Tibial nerve (tissue), 4 donors: ENCODE measurements at regions not wholly inside any gene's neighbourhood (a gene's known extent, or its start where the extent isn't known, plus 50 kb on each side); places are given as distances from the start of the nearest gene placed in this dataset.

Experiments used
- DNase-seq, 2 donors: peaks; one replicate each; pipeline ENCODE4 v3.0.0-alpha.2; 2019; ENCODE audit warnings: low spot score in 2 of 2
- H3K27ac ChIP-seq, 4 donors: fragments of 200-600 bp; sonication (generic) in 3 of 4; one replicate each; pipeline ENCODE4 v1.5.1; 2017 to 2019; ENCODE audit warnings: mild to moderate bottlenecking in 1 of 4
- H3K27me3 ChIP-seq, 2 donors: fragments of 200-600 bp; sonication (generic) in 1 of 2; one replicate each; pipeline versions ENCODE4 v1.5.1 to v1.6.0; 2017 to 2019
- H3K36me3 ChIP-seq, 3 donors: fragments of 200-600 bp; sonication (generic); one replicate each; pipeline ENCODE4 v1.5.1; 2018 to 2019
- H3K4me1 ChIP-seq, 4 donors: fragments of 200-600 bp; sonication (generic) in 3 of 4; one replicate each; pipeline ENCODE4 v1.5.1; 2017 to 2019
- H3K4me3 ChIP-seq, 4 donors: fragments of 200-600 bp; sonication (generic) in 3 of 4; one replicate each; pipeline ENCODE4 v1.5.1; 2017 to 2019; ENCODE audit warnings: mild to moderate bottlenecking in 1 of 4, moderate library complexity in 1 of 4
- H3K9me3 ChIP-seq, 4 donors: fragments of 200-600 bp; sonication (generic) in 3 of 4; one replicate each; pipeline ENCODE4 v1.5.1; 2017 to 2019
- EP300 ChIP-seq, 2 donors: sonication (generic); formaldehyde crosslinking; IDR thresholded peaks; one replicate each; pipeline ENCODE4 v1.6.1; 2017; ENCODE audit warnings: antibody characterized with exemption in 2 of 2, mild to moderate bottlenecking in 1 of 2
- POLR2A ChIP-seq, 2 donors: fragments of 450-650 bp; IDR thresholded peaks; one replicate each; pipeline ENCODE4 v1.6.1; 2017; ENCODE audit warnings: antibody characterized with exemption in 2 of 2, mild to moderate bottlenecking in 2 of 2, moderate library complexity in 2 of 2
- WGBS, 2 donors: methylation state at CpG; one replicate each; pipeline ENCODE4 v1.1.5; 2018; 5-methylcytosine and 5-hydroxymethylcytosine counted together
- TF ChIP-seq, protein P1 (sequence below), 5 experiments: fragments of 200-600 bp in 3 of 5; fragments of 450-650 bp in 2 of 5; sonication (generic) in 3 of 5; IDR thresholded peaks; one replicate each; pipeline ENCODE4 v1.5.1; 2016 to 2019; ENCODE audit warnings: antibody characterized with exemption in 5 of 5, mild to moderate bottlenecking in 3 of 5, moderate library complexity in 2 of 5

GRCh38 chr11:109298865-109299264, 123.1 kb upstream of the C11orf87 start:
- Histone ChIP-seq H3K9me3 (no peaks in the 10 kb centered on the region), H3K27ac (no peak overlapping the region), H3K27me3 (no peaks in the 10 kb centered on the region), H3K4me3 (no peak overlapping the region), H3K36me3 (no peaks in the 10 kb centered on the region), H3K4me1 (no peaks in the 10 kb centered on the region)
- WGBS, 2 donors: 76 to 78% methylated on average over 2 of the region's 2 CpGs
- no peak for DNase-seq
- no peak for TF ChIP-seq EP300 (IDR thresholded peaks at IDR 0.05)
- no peak for TF ChIP-seq POLR2A (IDR thresholded peaks at IDR 0.05)
- TF ChIP-seq, protein P1, sequence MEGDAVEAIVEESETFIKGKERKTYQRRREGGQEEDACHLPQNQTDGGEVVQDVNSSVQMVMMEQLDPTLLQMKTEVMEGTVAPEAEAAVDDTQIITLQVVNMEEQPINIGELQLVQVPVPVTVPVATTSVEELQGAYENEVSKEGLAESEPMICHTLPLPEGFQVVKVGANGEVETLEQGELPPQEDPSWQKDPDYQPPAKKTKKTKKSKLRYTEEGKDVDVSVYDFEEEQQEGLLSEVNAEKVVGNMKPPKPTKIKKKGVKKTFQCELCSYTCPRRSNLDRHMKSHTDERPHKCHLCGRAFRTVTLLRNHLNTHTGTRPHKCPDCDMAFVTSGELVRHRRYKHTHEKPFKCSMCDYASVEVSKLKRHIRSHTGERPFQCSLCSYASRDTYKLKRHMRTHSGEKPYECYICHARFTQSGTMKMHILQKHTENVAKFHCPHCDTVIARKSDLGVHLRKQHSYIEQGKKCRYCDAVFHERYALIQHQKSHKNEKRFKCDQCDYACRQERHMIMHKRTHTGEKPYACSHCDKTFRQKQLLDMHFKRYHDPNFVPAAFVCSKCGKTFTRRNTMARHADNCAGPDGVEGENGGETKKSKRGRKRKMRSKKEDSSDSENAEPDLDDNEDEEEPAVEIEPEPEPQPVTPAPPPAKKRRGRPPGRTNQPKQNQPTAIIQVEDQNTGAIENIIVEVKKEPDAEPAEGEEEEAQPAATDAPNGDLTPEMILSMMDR (IDR thresholded peaks at IDR 0.05): no peak

GRCh38 chr11:109300211-109300610, 121.8 kb upstream of the C11orf87 start:
- DNase-seq: no peak
- Histone ChIP-seq H3K27me3 (no peaks in the 10 kb centered on the region), H3K4me1 (no peaks in the 10 kb centered on the region), H3K36me3 (no peaks in the 10 kb centered on the region), H3K4me3 (no peak overlapping the region), H3K9me3 (no peaks in the 10 kb centered on the region), H3K27ac (no peak overlapping the region)
- TF ChIP-seq POLR2A (IDR thresholded peaks at IDR 0.05) (no peak), EP300 (IDR thresholded peaks at IDR 0.05) (no peak)
- TF ChIP-seq, protein P1 (IDR thresholded peaks at IDR 0.05): no peak
- 75 to 77% methylated on average over 3 of the region's 3 CpGs for WGBS, 2 donors

DNA sequence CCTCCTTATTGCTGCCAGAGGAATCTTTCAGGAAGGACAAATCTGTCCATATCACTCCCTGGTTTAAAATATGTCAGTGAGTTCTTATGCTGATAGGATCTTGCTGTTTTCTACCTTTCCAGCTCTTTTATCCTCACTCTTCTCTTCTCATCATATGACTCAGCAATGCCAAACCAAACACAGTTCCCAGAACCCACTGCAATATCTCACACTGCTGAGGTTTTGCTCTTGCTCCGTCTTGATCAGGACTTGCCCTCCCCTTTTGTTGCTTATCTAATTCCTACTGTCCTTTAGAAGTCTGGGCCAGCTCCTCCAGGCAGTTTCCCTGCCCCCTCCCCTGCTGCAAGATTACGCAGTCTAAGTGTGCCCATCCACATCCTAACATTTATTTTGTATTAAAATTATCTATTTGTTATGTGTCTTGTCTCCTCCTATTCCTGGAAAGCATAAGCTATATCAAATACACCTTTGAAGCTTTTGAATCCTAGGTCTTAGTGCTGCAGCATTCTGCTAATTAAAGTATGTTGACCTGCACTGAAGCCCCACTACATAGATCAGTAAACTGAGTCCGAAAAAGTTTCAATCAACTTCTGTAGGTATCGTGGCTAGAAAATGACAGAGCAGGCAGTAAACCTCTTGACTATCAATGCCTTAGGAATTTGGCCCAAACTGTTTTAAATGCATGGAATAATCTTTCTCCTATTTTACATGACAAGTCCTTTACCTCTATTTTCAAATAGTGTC, 119.2 kb upstream of the C11orf87 start:
- no peak overlapping the region for H3K4me3 ChIP-seq
- H3K27me3 ChIP-seq: no peaks in the 10 kb centered on the region
- H3K36me3 ChIP-seq: no peaks in the 10 kb centered on the region
- 76 to 87% methylated on average over 4 of the region's 4 CpGs for WGBS, 2 donors
- no peak for TF ChIP-seq POLR2A (IDR thresholded peaks at IDR 0.05)
- TF ChIP-seq, protein P1 (IDR thresholded peaks at IDR 0.05): no peak
- no peak for TF ChIP-seq EP300 (IDR thresholded peaks at IDR 0.05)
- no peaks in the 10 kb centered on the region for H3K4me1 ChIP-seq
- no peak for DNase-seq
- H3K27ac ChIP-seq: no peak overlapping the region
- H3K9me3 ChIP-seq: no peaks in the 10 kb centered on the region

- no peaks in the 10 kb centered on the region for H3K36me3 ChIP-seq
- H3K4me1 ChIP-seq: no peaks in the 10 kb centered on the region
- no peak overlapping the region for H3K4me3 ChIP-seq
- no peaks in the 10 kb centered on the region for H3K9me3 ChIP-seq
- no peaks in the 10 kb centered on the region for H3K27me3 ChIP-seq
- TF ChIP-seq POLR2A (IDR thresholded peaks at IDR 0.05) (no peak), EP300 (IDR thresholded peaks at IDR 0.05) (no peak)
- TF ChIP-seq, protein P1 (IDR thresholded peaks at IDR 0.05): no peak
- no peak overlapping the region for H3K27ac ChIP-seq
- no peak for DNase-seq
- WGBS, 2 donors: 54 to 64% methylated on average over 1 of the region's 1 CpG
Observed at GRCh38 chr11:109303342-109303741, 118.6 kb upstream of the C11orf87 start.

DNA sequence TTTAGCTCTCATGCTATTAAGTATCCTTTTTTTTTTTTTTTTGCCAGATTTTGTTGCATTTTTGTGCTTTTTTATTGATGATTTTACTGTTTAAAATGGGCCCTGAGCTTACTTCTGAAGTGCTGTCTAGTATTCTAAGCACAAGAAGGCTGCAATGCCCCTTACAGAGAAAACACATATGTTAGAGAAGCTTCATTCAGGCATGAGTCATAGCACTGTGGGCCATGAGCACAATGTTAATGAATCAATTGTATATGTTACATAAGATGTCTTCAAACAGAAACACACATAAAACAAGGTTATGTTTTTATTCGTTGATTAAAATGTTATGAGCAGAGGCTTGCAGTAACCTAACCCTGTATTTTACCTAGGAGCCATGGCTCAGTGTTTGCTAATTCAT, 117.8 kb upstream of the C11orf87 start:
- TF ChIP-seq, protein P1 (IDR thresholded peaks at IDR 0.05): no peak
- TF ChIP-seq EP300 (IDR thresholded peaks at IDR 0.05) (no peak), POLR2A (IDR thresholded peaks at IDR 0.05) (no peak)
- DNase-seq: no peak
- Histone ChIP-seq H3K27me3 (no peaks in the 10 kb centered on the region), H3K27ac (no peak overlapping the region), H3K36me3 (no peaks in the 10 kb centered on the region), H3K4me3 (no peak overlapping the region), H3K9me3 (no peaks in the 10 kb centered on the region), H3K4me1 (no peaks in the 10 kb centered on the region)
- 73 to 79% methylated on average over 1 of the region's 1 CpG for WGBS, 2 donors
